EH (cell line): ENCODE measurements at regions not wholly inside any gene's neighbourhood (a gene's known extent, or its start where the extent isn't known, plus 50 kb on each side); places are given as distances from the start of the nearest gene placed in this dataset.
"Not testable (repeated sequence)": the region's sequence is repeated elsewhere in the genome, so short reads cannot be mapped to it uniquely, and the experiment has no call there.

Experiments used
- DNase-seq: peaks from one replicate; pipeline ENCODE4 v3.0.0-alpha.2; 2015; ENCODE audit warnings: low read depth

DNA sequence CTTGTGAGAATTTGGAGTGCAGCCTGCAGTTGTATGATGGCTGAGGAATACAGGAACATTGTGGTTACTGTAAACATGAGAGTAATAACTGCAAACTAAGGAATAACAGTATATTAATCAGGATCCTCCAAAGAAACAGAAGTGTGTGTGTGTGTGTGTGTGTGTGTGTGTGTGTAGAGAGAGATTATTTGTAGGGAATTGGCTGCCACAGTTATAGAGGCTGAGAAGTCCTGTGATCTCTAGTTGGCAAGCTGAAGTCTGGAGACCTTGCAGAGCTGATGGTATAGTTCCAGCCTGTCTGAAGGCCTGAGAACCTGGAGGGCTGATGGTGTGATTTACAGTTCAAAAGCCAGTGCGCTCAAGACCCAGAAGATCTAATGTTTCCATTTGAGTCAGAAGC lies 273.3 kb upstream of the FRG1 start:
- DNase-seq: not testable (repeated sequence)

GRCh38 chr4:189697675-189698245 lies 242.9 kb upstream of the FRG1 start:
- not testable (repeated sequence) for DNase-seq

- DNase-seq: not testable (repeated sequence)
Measured at GRCh38 chr4:189703000-189703399, 237.7 kb upstream of the FRG1 start.

DNA sequence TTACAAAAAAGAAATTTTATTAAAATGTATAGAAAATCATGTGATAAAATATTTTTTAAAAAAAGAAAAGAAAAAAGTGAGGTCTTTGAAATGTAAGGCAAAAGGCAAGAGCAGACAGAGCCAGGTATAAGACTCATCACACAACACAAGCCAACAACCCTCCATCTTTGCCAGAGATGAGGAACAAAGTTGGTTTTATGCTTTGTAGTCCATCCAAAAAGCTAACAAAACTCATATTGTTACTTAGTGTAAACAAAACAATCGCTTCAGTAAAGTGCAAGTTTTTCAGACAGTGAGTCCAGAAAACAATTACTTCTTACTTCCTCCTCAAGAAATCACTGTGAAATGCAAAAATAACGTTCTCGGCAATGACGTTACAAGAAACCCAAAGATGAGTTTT lies 233.9 kb upstream of the FRG1 start:
- not testable (repeated sequence) for DNase-seq

- not testable (repeated sequence) for DNase-seq
Measured at GRCh38 chr4:189707227-189707626, 233.4 kb upstream of the FRG1 start.

- DNase-seq: not testable (repeated sequence)
Measured at GRCh38 chr4:189711956-189712355, 228.7 kb upstream of the FRG1 start.

GRCh38 chr4:189721016-189721993 lies 219.4 kb upstream of the FRG1 start:
- not testable (repeated sequence) for DNase-seq

DNA sequence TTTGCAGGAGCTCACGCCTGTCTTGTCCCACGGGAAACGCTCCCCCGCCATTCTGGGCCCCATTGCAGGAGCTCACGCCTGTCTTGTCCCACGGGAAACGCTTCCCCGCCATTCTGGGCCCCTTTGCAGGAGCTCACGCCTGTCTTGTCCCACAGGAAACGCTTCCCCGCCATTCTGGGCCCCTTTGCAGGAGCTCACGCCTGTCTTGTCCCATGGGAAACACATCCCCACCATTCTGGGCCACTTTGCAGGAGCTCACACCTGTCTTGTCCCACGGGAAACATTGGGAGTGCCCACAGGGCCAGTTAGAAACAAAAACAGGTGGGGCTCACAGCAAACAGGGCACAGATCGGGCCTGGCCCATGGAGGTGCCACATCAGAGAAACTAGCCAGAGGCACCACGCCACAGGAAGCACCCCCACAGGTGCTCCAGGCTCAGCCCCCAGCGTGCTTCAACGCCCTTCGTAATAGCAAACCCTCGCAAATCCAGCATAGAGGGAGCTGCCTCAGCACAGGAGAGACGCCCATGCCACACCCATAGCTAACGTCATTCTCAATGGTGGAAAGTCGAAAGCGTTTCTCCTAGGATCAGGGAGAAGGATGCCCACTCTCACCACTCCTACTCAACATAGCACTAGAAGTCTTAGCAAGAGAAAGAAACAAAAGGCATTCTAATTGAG lies 218.2 kb upstream of the FRG1 start:
- not testable (repeated sequence) for DNase-seq

DNA sequence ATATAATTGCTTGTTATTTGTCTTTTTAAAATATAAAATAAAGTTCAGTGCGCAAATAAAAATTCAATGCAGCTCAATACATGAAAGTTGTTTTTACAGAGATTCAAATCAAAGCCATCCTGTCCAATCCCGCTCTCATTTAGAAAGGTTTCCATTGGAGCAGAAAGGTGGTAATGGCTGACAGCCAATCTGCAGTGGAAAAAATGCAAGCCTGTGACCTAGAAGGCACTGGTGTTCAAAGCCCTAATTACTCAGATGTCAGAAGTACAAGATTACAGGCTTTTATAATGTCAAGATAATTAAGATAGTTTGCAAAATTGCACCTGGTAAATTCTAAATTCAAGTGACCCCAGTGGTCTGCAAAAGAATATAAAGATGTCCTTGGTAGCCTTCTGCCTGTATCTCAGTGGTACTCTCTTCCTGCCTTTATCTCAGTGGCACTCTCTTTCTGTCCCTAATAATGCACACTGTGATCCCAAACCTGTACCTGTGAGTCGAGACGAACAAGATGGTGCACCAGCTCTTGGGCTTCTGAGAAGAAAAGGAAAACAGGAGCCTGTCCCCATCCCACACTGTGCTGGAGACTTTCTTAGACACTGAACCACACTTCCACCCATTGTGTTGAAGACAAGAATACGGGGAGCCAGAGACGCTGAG lies 212.6 kb upstream of the FRG1 start:
- DNase-seq: not testable (repeated sequence)

- not testable (repeated sequence) for DNase-seq
Measured at GRCh38 chr4:189731989-189732388, 208.7 kb upstream of the FRG1 start.

- DNase-seq: not testable (repeated sequence)
Measured at GRCh38 chr4:189733507-189733906, 207.2 kb upstream of the FRG1 start.

GRCh38 chr4:189734648-189735267 lies 205.9 kb upstream of the FRG1 start:
- not testable (repeated sequence) for DNase-seq

DNA sequence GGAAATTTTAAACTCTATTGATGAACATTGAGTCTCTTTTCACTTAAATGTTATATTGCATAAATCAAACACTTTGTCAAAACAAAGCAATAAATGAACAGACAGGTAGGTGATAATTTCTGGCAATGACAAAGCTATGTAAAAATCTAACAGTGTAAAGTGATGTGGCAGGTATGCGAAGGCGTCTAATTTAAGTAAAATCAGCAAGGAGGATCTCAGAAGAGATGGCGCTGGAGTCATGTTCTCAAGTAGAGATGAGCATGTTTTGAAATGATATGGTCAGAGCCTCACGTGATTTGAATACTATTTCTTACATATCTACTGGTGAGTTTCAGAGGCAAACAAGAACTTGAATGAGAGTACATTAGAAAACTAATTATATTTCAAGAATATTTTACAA lies 204.0 kb upstream of the FRG1 start:
- not testable (repeated sequence) for DNase-seq

- not testable (repeated sequence) for DNase-seq
Measured at GRCh38 chr4:189740118-189740517, 200.6 kb upstream of the FRG1 start.

DNA sequence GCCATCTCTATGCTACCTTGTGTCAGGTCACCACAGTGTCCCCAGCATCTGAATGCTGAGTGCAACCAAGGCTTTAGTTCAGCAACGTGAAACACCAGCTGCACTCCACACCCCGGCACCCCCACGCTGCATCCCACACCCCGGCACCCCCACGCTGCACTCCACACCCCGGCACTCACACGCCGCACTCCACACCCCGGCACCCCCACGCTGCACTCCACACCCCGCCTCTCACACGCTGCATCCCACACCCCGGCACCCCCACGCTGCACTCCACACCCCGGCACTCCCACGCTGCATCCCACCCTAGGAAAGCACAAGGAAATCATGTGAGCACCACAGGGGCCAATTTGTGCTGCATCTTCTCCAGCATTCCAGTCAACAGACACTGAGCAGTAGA lies 199.8 kb upstream of the FRG1 start:
- no peak for DNase-seq

GRCh38 chr4:189753092-189753491 lies 187.6 kb upstream of the FRG1 start:
- not testable (repeated sequence) for DNase-seq

DNA sequence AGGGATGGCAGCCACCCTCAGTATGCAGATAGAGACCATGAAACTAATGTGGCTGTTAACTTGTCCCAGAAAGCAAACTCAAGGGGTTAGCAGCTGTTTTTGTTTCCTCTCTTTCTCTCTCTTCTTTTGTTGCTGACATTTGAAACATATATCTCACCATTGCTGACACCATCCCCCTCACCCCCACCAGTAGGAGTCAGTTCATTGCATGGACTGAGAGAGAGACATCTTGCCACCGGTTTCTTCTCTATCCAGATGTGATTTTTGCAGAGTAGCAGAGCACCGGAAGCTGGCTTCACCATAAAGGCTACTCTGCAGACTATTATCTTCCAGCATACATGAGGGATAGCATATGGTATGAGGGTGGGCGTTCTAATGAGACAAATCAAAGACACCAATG lies 177.1 kb upstream of the FRG1 start:
- no peak for DNase-seq

- DNase-seq: no peak
Measured at GRCh38 chr4:189765301-189765700, 175.4 kb upstream of the FRG1 start.

DNA sequence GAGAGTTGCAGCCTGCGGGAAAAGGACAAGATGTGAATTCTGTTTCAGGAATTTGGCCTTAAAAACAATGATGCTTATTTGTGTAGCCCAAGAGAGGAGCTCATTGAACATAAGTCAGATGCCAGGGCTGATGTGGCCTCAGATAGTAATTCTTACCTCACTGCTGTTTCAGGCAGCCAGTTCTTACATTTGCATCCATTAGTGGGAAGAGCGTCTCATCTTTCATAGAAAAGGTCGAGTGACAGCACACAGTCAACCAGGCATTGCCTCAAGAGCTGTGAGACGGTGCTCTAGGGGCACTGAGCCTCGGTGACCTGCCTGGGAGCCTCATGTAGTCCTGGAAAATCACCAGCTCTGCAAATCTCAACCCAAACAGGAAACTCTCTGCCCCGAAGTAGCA lies 174.9 kb upstream of the FRG1 start:
- DNase-seq: no peak

- DNase-seq: no peak
Measured at GRCh38 chr4:189767941-189768340, 172.7 kb upstream of the FRG1 start.

- no peak for DNase-seq
Measured at GRCh38 chr4:189769131-189769530, 171.5 kb upstream of the FRG1 start.
